GM18511 (cell line): ENCODE measurements at regions not wholly inside any gene's neighbourhood (a gene's known extent, or its start where the extent isn't known, plus 50 kb on each side); places are given as distances from the start of the nearest gene placed in this dataset.
"Not testable (repeated sequence)": the region's sequence is repeated elsewhere in the genome, so short reads cannot be mapped to it uniquely, and the experiment has no call there.

ENCODE experiments used
- ATAC-seq: cut with Tn5 transposase; IDR thresholded peaks from one replicate; pipeline ENCODE4 v1.9.1; 2021; ENCODE audit warnings: mild to moderate bottlenecking, moderate library complexity; ENCODE audit not compliant: unreplicated experiment

GRCh38 chr1:185549906-185550305 is 184.3 kb upstream of the HMCN1 start:
- no peak for ATAC-seq

GRCh38 chr1:185546029-185546428 is 188.2 kb upstream of the HMCN1 start:
- no peak for ATAC-seq

GRCh38 chr1:185541871-185542301 is 192.3 kb upstream of the HMCN1 start:
- ATAC-seq, result no peak

GRCh38 chr1:185540295-185540694 is 193.9 kb upstream of the HMCN1 start:
- no peak for ATAC-seq

GRCh38 chr1:185539277-185539943 is 194.8 kb upstream of the HMCN1 start:
- ATAC-seq, result no peak

GRCh38 chr1:185538309-185538898 is 195.8 kb upstream of the HMCN1 start:
- ATAC-seq, result not testable (repeated sequence)

GRCh38 chr1:185537596-185537995 is 196.6 kb upstream of the HMCN1 start:
- no peak for ATAC-seq

- ATAC-seq, result no peak
Measured at GRCh38 chr1:185536165-185536920, 197.8 kb upstream of the HMCN1 start.

GRCh38 chr1:185535621-185536020 is 198.6 kb upstream of the HMCN1 start:
- ATAC-seq, result no peak

- ATAC-seq, result no peak
Measured at GRCh38 chr1:185534801-185535200, 199.4 kb upstream of the HMCN1 start.

GRCh38 chr1:185533596-185533995 is 200.6 kb upstream of the HMCN1 start:
- ATAC-seq, result no peak

- no peak for ATAC-seq
Measured at GRCh38 chr1:185532856-185533255, 201.3 kb upstream of the HMCN1 start.

GRCh38 chr1:185531838-185532237 is 202.4 kb upstream of the HMCN1 start:
- ATAC-seq, result no peak

- ATAC-seq, result no peak
Measured at GRCh38 chr1:185530215-185530614, 204.0 kb upstream of the HMCN1 start.

- ATAC-seq, result no peak
Measured at GRCh38 chr1:185529673-185530072, 204.5 kb upstream of the HMCN1 start.

GRCh38 chr1:185528084-185528676 is 206.0 kb upstream of the HMCN1 start:
- ATAC-seq, result no peak

- ATAC-seq, result peak; percentile 99
Measured at GRCh38 chr1:185526344-185527307, 207.6 kb upstream of the HMCN1 start.

GRCh38 chr1:185520188-185520920 is 203.3 kb upstream of the IVNS1ABP start:
- peak; percentile 94 for ATAC-seq

- ATAC-seq, result no peak
Measured at GRCh38 chr1:185517808-185518419, 200.9 kb upstream of the IVNS1ABP start.
